Fibroblast of skin of abdomen (primary cell): ENCODE measurements at regions not wholly inside any gene's neighbourhood (a gene's known extent, or its start where the extent isn't known, plus 50 kb on each side); places are given as distances from the start of the nearest gene placed in this dataset.
"Not testable (repeated sequence)": the region's sequence is repeated elsewhere in the genome, so short reads cannot be mapped to it uniquely, and the experiment has no call there.

Source experiments
- DNase-seq: peaks from one replicate; pipeline ENCODE4 v3.0.0-alpha.2; 2013

GRCh38 chr6:94902974-94903628 is 674.2 kb upstream of the MANEA start:
- DNase-seq = no peak

GRCh38 chr6:94899191-94899590 is 678.1 kb upstream of the MANEA start:
- DNase-seq = no peak

- DNase-seq = no peak
These were observed 683.0 kb upstream of the MANEA start for GRCh38 chr6:94894300-94894699.

GRCh38 chr6:94893327-94893726 is 684.0 kb upstream of the MANEA start:
- DNase-seq = no peak

GRCh38 chr6:94873819-94874218 is 703.5 kb upstream of the MANEA start:
- not testable (repeated sequence) for DNase-seq

GRCh38 chr6:94862112-94862511 is 715.2 kb upstream of the MANEA start:
- DNase-seq = no peak

GRCh38 chr6:94859924-94860323 is 717.4 kb upstream of the MANEA start:
- DNase-seq = no peak

- not testable (repeated sequence) for DNase-seq
These were observed 720.3 kb upstream of the MANEA start for GRCh38 chr6:94856999-94857398.

- not testable (repeated sequence) for DNase-seq
These were observed 726.0 kb upstream of the MANEA start for GRCh38 chr6:94851329-94851728.

- no peak for DNase-seq
These were observed 731.6 kb upstream of the MANEA start for GRCh38 chr6:94845742-94846141.

- no peak for DNase-seq
These were observed 742.1 kb upstream of the MANEA start for GRCh38 chr6:94835264-94835663.

- no peak for DNase-seq
These were observed 763.5 kb upstream of the MANEA start for GRCh38 chr6:94813806-94814205.

- DNase-seq = no peak
These were observed 776.0 kb upstream of the MANEA start for GRCh38 chr6:94801344-94801743.

- DNase-seq = no peak
These were observed 791.8 kb upstream of the MANEA start for GRCh38 chr6:94785514-94785913.

- DNase-seq = not testable (repeated sequence)
These were observed 792.3 kb upstream of the MANEA start for GRCh38 chr6:94785081-94785480.

GRCh38 chr6:94769197-94769596 is 808.1 kb upstream of the MANEA start:
- DNase-seq = no peak

GRCh38 chr6:94751641-94752329 is 825.5 kb upstream of the MANEA start:
- DNase-seq = no peak

- no peak for DNase-seq
These were observed 841.1 kb upstream of the MANEA start for GRCh38 chr6:94736236-94736635.

- no peak for DNase-seq
These were observed 842.1 kb upstream of the MANEA start for GRCh38 chr6:94735270-94735669.

- no peak for DNase-seq
These were observed 842.6 kb upstream of the MANEA start for GRCh38 chr6:94734751-94735150.

GRCh38 chr6:94733066-94733465 is 844.3 kb upstream of the MANEA start:
- DNase-seq = no peak

- no peak for DNase-seq
These were observed 849.6 kb upstream of the MANEA start for GRCh38 chr6:94727710-94728109.

- DNase-seq = no peak
These were observed 855.9 kb upstream of the MANEA start for GRCh38 chr6:94721459-94721858.

- DNase-seq = no peak
These were observed 863.9 kb upstream of the MANEA start for GRCh38 chr6:94713446-94713845.

GRCh38 chr6:94698773-94699172 is 878.6 kb upstream of the MANEA start:
- DNase-seq = no peak
